C4-2B (cell line): ENCODE measurements at regions not wholly inside any gene's neighbourhood (a gene's known extent, or its start where the extent isn't known, plus 50 kb on each side); places are given as distances from the start of the nearest gene placed in this dataset.

Experiments used
- ZFX ChIP-seq: fragments of 450-650 bp; IDR thresholded peaks from 2 replicates; pipeline ENCODE4 v1.6.1; 2017
- TF ChIP-seq, protein P1 (sequence below): fragments of 450-650 bp; conservative IDR thresholded peaks from 2 replicates; pipeline ENCODE4 v1.5.1; 2017; ENCODE audit warnings: mild to moderate bottlenecking

DNA sequence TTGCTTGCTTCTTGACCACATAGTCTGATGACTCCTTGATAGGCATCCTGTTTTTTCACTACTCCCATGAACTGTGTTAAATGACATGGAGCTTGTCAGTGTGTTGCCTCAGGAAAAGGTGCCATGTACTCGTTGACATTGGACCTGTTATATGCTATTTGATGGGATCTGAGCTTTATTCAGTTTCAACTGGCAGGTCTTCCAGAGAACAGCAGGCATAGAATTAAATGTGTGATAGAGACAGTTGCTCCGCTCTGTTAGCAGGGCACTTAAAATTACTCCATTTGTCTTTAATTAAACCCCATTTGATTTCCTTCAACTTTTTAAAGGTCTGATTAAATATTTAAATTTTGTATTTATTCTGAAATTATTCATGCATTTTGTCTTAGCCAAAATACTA, 189.7 kb upstream of the ADGRL4 start:
- TF ChIP-seq, protein P1, sequence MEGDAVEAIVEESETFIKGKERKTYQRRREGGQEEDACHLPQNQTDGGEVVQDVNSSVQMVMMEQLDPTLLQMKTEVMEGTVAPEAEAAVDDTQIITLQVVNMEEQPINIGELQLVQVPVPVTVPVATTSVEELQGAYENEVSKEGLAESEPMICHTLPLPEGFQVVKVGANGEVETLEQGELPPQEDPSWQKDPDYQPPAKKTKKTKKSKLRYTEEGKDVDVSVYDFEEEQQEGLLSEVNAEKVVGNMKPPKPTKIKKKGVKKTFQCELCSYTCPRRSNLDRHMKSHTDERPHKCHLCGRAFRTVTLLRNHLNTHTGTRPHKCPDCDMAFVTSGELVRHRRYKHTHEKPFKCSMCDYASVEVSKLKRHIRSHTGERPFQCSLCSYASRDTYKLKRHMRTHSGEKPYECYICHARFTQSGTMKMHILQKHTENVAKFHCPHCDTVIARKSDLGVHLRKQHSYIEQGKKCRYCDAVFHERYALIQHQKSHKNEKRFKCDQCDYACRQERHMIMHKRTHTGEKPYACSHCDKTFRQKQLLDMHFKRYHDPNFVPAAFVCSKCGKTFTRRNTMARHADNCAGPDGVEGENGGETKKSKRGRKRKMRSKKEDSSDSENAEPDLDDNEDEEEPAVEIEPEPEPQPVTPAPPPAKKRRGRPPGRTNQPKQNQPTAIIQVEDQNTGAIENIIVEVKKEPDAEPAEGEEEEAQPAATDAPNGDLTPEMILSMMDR = no peak
- no peak for TF ChIP-seq ZFX
